ENCODE measurements at regions not wholly inside any gene's neighbourhood (a gene's known extent, or its start where the extent isn't known, plus 50 kb on each side); places are given as distances from the start of the nearest gene placed in this dataset.

- DNase-seq (ENCODE audit: low read depth): no peak
These were observed 111.0 kb upstream of the TGFBR2 start for GRCh38 chr3:30495172-30496065.

- DNase-seq (ENCODE audit: low read depth): no peak
These were observed 110.1 kb upstream of the TGFBR2 start for GRCh38 chr3:30496066-30496966.

- DNase-seq (ENCODE audit: low read depth): no peak
These were observed 107.8 kb upstream of the TGFBR2 start for GRCh38 chr3:30498587-30498967.

GRCh38 chr3:30500666-30501399 is 105.6 kb upstream of the TGFBR2 start:
- DNase-seq (ENCODE audit: low read depth): no peak

GRCh38 chr3:30501526-30501925 is 104.9 kb upstream of the TGFBR2 start:
- DNase-seq (ENCODE audit: low read depth): no peak

- DNase-seq (ENCODE audit: low read depth): no peak
These were observed 104.2 kb upstream of the TGFBR2 start for GRCh38 chr3:30502051-30502741.

GRCh38 chr3:30502742-30503073 is 103.7 kb upstream of the TGFBR2 start:
- no peak for DNase-seq (ENCODE audit: low read depth)

GRCh38 chr3:30503446-30503845 is 103.0 kb upstream of the TGFBR2 start:
- DNase-seq (ENCODE audit: low read depth): no peak

GRCh38 chr3:30504939-30505338 is 101.5 kb upstream of the TGFBR2 start:
- no peak for DNase-seq (ENCODE audit: low read depth)

- no peak for DNase-seq (ENCODE audit: low read depth)
These were observed 100.4 kb upstream of the TGFBR2 start for GRCh38 chr3:30505866-30506520.

GRCh38 chr3:30508339-30508738 is 98.1 kb upstream of the TGFBR2 start:
- DNase-seq (ENCODE audit: low read depth): no peak

- DNase-seq (ENCODE audit: low read depth): no peak
These were observed 95.8 kb upstream of the TGFBR2 start for GRCh38 chr3:30510596-30510995.

- no peak for DNase-seq (ENCODE audit: low read depth)
These were observed 94.7 kb upstream of the TGFBR2 start for GRCh38 chr3:30511524-30512251.

- no peak for DNase-seq (ENCODE audit: low read depth)
These were observed 93.8 kb upstream of the TGFBR2 start for GRCh38 chr3:30512576-30512975.

- DNase-seq (ENCODE audit: low read depth): no peak
These were observed 92.8 kb upstream of the TGFBR2 start for GRCh38 chr3:30513374-30514152.

GRCh38 chr3:30516238-30516637 is 90.2 kb upstream of the TGFBR2 start:
- no peak for DNase-seq (ENCODE audit: low read depth)

- DNase-seq (ENCODE audit: low read depth): no peak
These were observed 88.1 kb upstream of the TGFBR2 start for GRCh38 chr3:30518181-30518864.

GRCh38 chr3:30518872-30519271 is 87.5 kb upstream of the TGFBR2 start:
- no peak for DNase-seq (ENCODE audit: low read depth)

GRCh38 chr3:30520699-30521098 is 85.7 kb upstream of the TGFBR2 start:
- DNase-seq (ENCODE audit: low read depth): no peak

All from activated T-helper 9 cell treated with anti-CD3 and anti-CD28 coated beads, Interleukin-2, amount 50 U/mL, for 16 hours (primary cell).